Ureter (tissue), 1 donor: ENCODE measurements at regions not wholly inside any gene's neighbourhood (a gene's known extent, or its start where the extent isn't known, plus 50 kb on each side); places are given as distances from the start of the nearest gene placed in this dataset.
A peak's percentile ranks its signal among the peaks of the same experiment; 100 is the strongest.
"Not testable (repeated sequence)": the region's sequence is repeated elsewhere in the genome, so short reads cannot be mapped to it uniquely, and the experiment has no call there.

Experiments used
- DNase-seq: peaks from one replicate; pipeline ENCODE4 v3.0.0-alpha.2; 2020; ENCODE audit warnings: low spot score
- donor health status: DM: yes; HTN: yes; CAD: no.

DNA sequence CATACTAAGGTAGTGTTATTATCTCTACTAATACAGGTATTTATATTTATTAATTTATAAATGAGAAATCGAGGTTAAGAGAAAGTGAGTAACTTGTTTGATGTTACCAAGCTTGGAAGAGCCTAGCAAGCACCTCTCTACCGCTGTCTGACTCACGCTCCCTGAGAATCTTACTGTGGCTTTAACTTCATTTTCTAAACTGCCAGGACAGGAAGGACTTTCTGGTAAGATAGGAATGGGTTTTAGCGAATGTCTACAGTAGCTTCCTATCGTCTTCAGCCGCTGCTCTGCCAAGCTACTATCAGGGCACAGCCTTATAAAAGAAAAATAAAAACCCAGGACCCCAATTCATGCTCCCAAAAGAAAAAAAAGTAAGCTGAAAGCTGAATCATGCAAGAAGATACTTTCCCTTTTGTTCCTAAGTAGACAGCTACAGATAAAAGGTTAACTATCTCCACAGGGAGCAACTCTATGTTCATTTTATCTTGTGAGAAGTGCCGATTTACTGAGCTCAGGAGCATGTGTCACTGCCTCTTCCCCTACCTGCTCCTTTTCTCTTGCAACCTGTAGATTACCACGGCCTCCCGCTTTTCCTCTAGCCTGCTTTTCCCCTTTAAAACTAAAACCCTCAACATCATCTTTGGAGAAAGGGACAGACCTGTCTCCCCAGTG lies 60.2 kb downstream of the THNSL1 start:
- DNase-seq = no peak

DNA sequence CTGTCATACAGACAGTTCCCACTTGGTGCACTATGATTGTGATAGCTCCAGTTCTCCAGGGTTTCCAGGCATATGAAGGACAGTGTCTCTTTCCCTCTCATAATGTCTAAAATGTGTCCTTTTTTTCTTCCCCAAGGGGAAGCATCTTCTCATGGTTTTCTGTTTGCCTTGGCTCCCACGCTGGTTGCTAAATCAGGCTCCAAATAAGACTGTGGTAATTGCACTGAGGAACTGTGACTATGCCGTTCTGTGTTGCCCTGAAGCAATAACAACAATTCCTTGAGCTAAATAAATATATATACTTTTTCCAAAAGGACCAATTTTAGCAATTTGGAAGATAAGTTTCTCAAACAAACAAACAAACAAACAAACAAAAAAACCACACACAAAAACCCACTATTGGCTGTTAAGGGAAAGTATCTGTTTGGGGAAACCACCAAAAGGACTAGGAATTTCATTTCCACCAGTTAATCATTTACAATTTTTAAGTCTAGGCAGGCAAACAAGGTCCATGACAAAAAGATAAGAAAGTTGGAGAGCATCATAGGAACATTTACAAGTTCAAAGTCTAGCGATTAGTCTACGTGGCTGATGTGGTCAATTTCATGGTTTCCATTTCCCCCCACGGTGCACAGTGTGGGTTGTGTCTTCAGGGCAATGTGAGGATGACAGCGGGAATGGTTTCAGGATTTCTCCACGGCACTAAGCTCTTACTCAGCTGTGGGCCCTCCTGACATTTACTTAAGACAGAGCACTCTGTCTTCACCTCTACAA lies 62.4 kb downstream of the THNSL1 start:
- no peak for DNase-seq

DNA sequence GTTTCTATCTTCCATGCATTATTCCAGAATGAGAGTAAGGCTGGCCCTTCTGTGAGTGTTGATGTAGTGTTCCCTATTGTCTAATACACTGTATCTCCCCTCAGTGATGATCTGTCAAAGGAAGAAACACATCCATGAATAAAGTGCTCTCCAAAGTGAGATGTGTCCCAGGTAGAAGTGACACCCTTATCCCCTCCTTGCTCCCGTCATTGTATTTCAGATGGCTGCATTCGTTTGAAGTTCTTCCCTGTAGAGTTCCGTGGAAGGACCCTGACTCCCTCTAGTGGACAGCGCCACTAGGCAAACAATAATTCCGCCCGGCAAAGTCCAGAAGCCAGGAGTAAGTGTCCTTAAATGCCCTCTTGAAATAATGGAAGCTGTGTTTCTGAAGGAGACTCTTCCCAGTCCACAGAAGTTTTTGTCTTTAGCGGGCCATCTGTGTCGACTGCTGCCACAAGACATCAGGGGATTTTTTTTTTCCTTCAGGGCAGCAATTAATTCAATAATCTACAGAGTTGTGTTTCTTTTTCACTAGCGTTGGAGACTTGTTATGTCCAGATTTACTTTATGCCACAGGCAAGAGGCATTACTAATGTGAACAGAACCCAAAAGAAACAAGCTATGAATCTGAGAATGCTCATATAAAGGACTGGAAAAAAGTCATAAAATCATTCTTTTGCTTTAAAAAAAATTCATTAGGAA lies 64.6 kb downstream of the THNSL1 start:
- peak; percentile 86 for DNase-seq

DNA sequence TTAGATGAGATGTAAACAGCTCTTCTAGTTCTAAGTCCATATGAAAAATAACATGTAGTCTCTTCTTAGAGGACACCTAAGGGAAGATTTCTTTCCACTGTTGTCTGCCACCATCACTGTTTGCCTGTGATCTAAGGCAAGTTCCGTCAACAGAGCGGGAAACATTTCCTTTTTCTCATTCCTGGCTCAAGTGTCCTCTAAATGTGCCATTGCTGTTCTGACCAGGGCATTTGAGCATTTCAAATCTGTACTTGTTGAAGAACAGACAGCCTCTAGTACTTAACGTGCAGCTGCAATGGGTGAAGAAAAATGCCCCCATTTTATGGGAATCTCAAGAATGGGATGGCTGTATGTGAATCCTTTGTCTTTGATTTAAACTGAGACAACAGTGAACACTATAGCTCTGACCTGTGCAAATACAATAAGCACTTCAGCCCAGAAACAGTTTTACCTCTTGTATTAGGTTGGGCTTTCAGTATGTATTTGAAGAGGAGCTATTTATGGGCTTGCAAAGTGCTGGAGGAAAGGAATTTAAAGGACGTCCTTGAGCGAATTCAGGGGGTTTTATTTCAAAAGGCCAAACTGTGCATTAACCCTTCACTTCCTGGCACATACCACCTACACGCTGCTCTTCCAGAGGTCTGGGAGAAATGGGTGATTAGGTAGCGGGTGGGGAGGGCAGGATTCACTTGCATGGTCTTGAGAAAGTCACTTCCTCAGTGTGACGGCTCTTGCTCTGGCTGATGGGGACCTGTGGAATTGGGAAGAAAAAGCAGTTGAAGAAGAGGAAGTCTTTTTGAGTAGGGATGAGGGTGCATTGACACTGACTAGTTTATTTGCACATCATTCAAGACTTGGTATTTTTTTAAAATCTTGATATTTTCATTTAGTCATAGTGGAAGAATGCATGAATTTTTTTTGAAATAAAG lies 66.1 kb downstream of the THNSL1 start:
- no peak for DNase-seq

DNA sequence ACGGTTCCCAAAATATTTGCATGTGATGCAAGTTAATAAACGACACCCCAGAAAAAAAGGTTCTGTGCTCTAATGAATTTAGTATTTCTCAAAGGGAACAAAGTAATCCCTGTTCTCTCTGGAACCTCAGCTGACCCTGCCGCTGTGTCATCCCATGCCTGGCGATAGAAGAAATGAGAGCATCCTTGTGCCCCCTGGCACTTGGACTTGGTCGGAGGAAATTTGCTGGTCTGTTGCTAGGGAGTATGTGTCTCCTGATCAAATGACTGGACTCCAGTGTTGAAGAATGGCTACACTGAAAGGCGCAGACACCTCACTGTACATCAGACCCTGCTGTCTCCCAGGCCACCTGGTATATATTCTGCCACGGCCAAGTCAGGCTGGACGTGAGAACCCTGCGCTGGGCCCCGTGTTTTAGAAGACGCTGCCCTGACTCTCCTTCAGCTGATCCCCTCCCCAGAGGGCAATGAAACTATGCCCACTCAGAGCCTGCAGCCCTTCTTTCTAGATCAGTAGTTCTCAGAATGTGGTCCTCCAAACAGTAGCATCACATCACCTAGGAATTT lies 67.2 kb downstream of the THNSL1 start:
- no peak for DNase-seq

DNA sequence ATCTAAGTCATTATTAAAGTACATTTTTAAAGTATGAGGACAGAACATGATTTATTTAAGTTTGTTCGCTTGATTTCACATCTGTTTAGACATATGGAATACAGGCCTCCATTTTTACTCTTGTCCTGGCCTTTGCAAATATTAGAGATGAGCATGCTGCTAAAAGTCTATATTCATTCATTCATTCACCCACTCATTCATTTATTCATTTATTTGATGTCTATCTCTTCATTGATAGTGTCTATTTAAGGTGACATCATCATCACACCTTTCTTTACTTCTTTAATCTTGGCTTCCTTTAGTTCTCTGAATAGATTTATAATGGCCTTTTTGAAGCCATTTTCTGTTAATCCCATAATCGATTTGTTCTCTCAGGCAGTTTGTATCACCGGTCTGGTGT lies 68.0 kb downstream of the THNSL1 start:
- no peak for DNase-seq

DNA sequence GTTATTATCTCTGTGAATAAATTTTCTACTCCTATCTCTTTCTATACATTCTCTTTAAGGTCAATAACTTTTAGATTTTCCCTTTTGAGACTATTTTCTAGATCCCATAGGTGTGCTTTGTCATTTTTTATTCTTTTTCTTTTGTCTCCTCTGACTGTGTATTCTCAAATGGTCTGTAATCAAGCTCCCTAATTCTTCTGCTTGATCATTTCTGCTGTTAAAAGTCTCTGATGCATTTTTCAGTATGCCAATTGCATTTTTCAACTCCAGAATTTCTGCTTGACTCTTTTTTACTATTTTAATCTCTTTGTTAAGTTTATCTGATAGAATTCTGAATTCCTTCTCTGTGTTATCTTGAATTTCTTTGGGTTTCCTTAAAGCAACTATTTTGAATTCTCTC lies 78.2 kb downstream of the THNSL1 start:
- DNase-seq = no peak

DNA sequence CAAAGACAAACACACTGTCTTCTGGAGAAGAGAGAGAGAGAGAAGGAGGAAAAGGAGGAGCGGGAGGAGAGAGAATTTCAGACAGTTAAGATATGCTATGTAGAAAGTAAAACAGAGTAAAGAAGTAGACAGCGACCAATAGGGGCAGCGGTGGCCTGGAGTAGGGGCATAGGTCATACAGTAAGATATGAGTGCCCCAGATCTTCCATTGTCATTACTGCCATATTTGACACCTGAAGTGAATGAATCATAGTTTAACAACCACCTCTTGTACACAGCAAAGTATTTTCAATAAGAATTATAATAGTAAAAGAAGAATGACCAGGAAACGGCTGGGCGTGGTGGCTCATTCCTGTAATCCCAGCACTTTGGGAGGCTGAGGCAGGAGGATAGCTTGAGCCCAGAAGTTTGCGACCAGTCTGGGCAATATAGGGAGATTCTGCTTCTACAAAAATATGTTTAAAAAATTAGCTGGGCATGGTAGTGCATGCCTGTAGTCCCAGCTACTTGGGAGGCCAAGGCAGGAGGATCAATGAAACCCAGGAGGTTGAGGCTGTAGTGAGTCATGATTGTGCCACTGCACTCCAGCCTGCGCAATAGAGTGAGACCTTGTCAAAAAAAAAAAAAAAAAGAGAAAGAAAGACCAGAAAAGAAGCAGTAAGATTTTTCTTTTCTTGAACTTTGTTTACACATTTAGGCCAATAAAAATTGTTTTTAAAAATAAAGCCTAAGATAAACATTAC lies 77.0 kb upstream of the GPR158 start:
- no peak for DNase-seq

DNA sequence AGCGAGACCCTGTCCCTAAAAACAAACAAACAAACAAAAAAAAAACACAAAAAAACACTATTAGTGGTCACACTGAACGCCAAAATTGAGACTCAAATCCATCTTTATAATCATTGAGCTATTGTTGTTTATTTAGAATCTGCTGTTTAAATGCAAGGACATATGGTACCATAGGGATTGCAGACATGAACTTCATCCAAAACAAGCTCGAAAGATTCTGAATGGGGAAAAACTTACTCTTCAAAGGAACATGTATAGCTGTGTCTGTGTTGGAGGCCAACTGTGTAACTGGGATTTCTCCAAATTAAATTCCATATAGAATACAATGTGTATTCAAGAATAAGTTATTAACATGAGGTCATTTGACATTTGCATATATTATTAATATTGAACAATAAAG lies 74.7 kb upstream of the GPR158 start:
- DNase-seq = no peak

DNA sequence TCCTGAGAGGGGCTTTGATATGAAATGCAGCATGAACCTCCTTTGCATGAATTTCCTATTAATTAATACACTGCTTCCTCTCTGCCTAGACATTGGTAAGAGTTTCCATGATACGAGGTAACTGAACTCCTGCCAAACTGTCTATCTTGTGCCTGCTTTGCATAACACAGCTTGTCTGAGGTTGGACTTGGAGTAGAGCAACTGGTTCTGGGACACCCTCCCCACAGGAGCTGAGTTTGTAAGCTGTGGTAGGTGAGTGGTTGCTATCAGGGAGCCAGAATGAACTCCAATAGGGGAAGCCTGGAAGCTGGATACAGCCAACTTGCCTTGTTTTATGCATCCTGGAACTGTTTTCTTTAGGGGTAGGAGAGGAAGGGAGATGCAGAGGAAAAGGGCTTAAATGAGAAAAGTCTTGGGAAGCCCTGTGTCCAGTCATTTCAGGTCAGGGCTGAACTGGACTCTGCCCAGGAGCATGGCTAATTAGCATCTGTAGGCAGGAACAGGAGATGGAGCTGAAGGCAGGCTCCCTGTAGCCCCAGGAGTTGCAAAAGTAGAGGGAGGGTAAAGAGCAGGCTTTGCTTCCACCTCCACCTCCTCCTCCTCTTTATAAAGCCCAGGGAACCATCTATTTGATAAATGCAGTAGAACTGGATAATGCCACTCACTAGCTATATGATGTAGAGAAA lies 73.2 kb upstream of the GPR158 start:
- DNase-seq = no peak

DNA sequence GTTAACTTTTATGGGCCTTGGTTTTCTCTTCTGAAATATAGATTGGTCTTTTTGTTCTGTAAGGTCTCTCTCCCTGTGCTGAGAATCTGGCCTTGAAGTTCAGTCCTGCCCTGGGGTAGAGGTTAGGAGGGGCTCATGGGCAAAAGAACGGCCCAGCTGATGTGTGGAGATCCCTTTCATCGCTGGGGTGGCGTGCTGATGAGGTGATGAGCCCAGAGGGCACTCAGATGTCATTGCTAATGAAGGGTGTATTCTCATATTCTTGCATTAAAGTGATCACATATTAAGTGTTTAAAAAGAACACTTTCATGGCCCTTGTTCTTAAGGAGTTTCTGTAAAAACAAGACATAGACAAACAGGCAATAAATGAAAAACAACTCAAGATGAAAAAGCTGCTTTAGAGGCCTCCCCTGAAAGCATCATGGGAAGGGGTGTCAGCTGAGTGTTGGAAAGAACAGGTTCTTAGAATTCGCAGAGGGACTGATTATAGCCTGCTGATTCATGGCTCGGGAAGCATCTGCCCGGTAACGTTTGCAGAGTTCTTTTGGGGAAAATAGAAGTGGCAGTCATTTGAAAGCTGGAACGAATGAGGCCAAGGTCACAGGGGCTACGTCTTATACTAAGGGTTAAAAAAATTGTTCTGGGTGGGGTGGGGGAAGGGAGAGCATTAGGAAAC lies 72.5 kb upstream of the GPR158 start:
- no peak for DNase-seq

DNA sequence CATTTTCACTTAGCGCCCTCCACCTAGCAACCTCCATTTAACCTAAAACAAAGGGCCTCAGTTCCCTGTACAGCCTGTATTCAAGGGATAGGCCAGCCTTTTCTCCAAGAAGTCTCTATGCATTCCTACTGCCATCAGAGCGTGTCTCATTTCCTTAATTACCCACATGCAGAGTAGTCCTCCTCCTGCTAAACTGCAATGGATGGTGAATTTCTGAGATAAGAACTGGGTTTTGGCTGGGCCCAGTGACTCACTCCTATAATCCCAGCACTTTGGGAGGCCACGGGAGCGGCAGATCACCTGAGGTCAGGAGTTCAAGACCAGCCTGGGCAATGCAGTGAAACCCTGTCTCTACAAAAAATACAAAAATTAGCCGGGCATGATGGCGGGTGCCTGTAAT lies 71.1 kb upstream of the GPR158 start:
- no peak for DNase-seq

DNA sequence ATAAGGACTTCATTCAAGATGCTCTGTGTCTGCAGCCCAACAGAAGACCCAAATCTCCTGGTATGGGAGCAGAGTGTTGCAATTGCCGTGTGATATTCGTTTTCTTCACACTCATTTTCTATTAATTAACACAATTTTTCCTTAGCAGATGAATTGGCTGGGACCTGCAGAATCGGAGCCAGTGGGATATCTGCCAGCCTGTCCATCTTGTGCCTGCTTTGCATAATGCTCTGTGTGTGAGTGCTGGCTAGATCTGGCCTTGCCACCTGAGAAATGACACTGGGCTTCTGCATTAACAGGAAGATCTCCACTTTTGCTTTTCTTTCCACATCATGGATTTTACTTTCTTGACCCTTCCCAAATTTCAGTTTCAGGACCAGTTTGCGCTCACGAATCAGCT lies 70.4 kb upstream of the GPR158 start:
- no peak for DNase-seq

DNA sequence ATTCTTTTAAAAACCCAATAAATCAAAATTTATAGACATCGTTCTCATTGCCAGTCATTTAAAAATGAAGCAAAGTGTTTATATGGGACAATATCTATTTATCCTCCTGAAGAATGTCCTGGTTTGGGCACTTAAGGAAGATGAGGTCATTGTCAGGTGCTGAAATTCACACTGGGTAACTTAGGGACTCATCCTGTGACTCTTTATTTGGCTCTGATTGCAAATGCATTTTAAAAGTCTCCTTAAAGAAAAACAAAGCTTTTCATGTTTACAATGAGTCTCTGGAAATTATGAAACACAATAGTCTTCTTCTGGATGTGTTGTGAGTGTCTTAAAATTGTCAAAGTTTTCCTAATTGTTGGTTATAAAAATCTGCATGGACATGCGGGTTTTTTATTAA lies 69.5 kb upstream of the GPR158 start:
- DNase-seq = no peak

DNA sequence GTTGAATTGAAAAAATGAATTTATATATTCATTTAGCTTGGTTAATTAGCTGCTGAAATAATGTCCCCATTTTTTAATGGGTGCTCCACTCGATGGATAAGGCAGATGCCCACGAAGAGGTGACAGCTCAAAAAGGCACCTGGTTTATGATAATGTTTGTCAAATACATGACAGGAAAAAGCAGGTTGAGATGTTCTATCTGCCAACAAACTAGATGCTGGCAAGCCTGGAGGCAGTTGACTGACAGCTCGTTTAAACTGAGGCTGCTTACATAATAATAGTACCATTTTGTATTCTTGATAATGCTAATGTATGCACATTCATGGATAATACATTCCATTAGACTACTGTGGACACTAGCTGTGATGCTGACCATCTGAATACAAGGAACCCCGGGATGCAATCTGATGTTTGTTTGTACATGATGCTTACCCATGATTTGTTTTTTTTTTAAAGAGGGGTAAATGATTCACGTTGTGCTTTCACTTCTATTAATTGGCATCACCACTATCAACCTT lies 69.0 kb upstream of the GPR158 start:
- DNase-seq = no peak

DNA sequence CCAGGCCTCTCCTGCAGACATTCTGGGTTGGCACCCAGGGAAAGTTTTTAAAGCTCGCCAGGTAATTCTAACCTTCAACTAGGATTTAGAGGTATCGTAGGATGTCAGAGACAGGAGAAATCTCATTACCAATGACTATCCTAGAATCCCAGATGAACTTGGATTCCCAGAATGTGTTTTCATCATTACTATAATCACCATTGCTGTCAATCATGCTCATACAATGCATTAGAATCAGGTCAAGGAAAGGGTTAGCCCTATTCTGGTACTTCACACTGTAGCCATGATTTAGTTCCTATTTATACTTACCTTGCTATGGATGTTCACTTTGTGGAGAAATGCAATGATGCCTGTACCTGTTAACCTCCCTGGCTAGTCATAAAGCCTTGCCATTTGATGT lies 67.0 kb upstream of the GPR158 start:
- no peak for DNase-seq

DNA sequence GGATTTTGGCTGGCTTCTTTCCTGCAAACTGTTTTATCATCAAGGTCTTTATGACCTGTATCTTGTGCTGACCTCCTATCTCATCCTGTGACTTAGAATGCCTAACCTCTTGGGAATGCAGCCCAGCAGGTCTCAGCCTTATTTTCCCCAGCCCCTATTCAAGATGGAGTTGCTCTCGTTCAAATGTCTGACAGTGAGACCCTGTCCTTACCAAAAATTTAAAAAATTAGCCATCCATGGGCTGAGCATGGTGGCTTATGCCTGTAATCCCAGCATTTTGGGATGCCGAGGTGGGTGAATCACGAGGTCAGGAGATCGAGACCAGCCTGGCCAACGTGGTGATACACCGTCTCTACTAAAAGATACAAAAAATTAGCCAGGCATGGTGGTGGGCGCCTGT lies 64.9 kb upstream of the GPR158 start:
- not testable (repeated sequence) for DNase-seq

DNA sequence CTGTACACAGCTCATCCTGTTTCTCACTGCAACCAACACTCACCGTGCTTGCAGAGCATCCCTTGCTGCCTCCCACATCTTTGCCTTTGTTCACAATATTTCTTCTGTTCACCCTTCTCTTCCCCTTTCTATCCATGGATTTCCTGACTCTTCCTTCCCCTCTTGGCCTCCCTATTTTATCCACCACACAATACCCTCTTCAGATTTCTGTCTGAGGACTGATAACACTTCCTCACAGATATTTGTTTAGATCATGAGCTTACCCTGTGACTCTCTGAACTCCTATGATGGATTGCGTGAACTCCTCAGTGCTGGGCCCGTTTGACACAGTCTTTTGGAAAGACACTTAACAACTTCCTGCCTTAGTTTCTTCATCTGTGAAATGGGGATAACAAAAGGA lies 62.8 kb upstream of the GPR158 start:
- no peak for DNase-seq
